ENCODE measurements at regions not wholly inside any gene's neighbourhood (a gene's known extent, or its start where the extent isn't known, plus 50 kb on each side); places are given as distances from the start of the nearest gene placed in this dataset.
"Not testable (repeated sequence)": the region's sequence is repeated elsewhere in the genome, so short reads cannot be mapped to it uniquely, and the experiment has no call there.

DNA sequence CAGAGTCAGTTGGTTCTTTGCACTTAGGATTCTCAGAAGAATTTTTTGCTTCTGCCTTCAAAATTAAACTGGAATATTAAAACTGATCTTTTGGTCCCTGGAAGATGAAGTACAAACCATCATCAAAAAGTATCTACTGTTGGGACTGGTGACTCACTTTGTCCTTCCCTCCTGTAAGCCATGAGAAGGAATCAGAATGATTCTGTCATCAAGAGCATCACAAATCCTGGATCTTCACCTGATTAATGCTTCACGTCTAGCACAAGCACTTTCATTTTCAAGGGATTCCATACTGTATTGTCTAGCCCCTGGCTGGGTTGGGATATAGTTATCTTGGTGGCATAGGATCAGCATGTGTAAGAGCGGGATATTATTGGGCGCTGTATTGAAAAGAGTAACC is 69.3 kb upstream of the CYP1B1 start:
- no peak for DNase-seq

DNA sequence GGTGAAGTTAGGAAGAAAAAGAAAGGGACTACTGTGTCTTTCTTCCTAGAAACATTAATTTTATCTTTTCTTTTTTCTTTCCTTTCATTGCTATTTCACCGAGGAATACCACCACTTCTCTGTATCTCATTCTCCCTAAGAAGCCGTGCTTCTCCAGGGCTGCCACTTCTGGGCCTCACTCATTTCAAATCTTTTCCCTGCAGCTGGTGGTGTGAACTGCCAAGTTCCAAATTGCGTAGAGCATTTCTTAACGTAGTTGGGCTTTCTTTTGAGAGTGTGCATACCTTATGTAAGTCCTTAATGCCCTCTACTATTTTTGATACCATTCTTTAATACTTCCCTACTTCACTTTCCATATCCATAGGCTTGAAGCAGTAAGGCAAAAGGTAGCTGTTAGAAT is 66.7 kb upstream of the CYP1B1 start:
- DNase-seq, result no peak

DNA sequence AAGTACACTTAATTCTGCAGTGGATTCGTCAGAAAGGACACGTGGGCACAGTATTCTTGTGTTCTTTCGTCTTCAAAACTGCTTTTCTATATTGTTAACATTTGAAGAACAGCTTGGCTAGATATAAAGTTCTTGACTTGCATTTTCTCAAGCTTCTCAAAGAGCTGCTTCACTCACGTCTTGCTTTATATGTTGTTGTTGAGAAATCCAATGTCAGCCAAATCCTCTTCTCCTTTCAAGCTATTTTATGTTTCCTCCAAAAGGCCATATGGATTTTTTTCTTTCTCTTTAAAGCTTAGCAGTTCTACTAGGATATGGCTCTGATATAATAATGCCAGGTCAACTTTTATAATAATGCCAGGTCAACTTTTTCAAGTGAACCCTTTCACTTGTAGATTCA is 65.5 kb upstream of the CYP1B1 start:
- DNase-seq, result no peak

DNA sequence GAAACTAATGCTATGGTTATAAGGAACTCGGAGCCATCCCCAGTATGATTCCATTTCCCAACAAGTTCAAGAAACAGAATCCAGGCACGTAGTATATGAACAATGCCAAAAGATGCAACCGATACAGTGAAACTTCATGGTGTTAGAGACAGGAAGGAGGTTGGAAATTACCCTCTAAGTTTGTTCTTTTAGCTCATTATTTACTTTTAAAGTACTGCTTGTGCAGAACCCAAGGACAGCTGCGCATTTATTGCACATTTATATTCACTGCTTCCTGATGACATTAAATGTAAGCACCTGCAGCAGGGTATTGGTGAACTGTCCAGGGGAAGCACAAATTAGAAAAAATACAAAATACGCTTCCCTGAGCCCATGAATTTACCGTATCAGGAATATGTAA is 63.0 kb upstream of the CYP1B1 start:
- DNase-seq, result no peak

DNA sequence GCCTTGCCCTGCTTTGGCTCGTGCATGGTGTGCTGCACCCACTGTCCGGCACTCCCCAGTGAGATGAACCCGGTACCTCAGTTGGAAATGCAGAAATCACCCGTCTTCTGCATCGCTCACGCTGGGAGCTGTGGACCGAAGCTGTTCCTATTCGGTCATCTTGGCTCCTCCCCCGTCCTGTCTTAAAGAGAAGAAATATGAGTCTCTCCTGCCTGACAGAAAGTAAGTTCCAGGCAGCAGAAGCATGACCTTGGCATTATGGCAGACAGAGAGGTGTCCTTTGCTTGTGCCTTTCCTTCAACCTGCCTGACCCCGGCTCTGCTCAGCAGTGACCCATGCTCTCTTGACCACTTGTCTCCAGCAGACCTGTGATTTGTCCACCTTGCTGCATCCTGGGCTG is 62.5 kb upstream of the CYP1B1 start:
- DNase-seq, result no peak

DNA sequence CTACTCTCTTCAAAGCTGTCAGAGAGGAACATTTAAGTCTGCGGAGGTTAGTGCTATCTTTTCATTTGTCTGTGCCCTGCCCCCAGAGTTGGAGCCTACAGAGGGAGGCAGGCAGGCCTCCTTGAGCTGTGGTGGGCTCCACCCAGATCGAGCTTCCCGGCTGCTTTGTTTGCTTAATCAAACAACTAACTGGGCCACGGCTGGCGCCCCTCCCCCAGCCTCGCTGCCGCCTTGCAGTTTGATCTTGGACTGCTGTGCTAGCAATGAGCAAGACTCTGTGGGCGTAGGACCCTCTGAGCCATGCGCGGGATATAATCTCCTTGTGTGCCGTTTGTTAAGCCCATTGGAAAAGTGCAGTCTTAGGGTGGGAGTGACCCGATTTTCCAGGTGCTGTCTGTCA is 62.0 kb upstream of the CYP1B1 start:
- not testable (repeated sequence) for DNase-seq

DNA sequence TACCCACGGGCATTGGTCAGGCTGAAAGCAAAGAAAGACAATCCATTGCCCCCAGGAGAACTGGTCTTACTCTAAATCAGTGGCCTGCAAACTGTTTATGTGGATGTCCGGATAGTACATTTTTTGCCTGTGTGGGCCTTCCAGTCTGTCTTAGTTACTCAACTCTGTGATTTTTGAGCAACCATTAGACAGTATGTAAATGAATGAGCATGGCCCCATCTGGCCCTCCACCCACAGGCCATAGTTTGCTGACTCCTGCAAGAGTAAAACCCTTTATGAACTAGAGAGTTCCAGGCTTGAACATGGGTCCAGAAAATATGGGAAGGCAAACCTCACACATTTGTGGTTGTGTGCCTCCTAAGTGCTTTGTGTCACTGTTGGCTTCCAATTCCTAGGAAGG is 55.7 kb upstream of the CYP1B1 start:
- DNase-seq, result no peak

DNA sequence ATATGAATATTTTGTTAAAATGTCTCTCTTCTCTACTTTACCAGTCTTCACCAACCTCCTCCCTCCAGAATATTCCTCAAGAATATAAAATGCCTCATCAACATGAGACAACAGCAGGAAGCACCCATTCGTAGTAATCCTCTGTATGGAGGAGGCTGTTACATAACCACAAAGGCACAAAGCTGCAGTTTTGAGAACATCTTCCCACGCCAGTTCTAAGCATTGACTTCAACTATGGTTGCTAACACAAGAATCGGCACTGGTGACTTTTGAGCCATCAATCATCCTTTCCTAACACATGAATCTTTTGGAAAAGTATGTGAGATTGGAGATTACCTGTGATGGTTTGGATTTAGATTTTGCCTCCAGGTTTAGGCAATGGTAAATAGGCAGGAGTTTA is 54.9 kb upstream of the CYP1B1 start:
- no peak for DNase-seq

DNA sequence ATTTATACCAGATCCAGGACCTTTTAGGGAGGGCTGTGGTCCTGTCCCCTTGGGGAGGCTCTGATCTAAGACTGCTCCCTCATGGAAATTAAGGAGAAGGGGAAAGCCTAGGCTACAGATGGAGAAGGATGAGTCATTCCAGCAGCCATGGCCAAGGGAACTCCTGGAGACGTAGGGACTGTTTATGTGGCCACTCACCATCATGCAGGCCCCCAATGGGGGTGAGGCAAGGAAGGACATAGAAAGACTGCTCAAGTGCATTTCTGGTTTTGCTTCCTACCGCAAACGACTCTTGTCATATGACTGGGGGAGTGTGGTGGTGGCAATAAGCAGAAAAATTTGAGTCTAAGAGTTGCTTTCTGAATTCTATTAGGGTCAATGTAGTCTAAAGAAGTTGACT is 54.0 kb upstream of the CYP1B1 start:
- peak; percentile 33 for DNase-seq

DNA sequence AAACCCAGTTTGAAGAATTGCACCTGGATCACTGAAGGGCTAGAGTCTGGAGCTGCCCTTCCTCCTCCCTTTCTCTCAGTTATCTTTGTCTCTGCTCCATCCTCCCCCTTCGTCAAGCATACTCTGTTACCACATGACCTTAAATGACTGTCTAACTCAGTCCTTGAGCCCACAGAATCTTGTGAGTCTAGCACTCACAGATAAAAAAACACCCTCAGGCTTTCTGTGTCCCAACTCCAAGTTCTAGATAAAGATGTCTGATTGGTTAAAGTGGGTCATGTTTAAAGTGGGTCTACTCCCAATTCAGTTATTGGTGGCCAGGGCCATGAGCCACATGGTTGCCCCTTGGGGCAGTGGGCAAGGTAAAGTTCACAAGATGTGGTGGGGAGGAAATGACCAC is 53.5 kb upstream of the CYP1B1 start:
- peak; percentile 30 for DNase-seq

DNA sequence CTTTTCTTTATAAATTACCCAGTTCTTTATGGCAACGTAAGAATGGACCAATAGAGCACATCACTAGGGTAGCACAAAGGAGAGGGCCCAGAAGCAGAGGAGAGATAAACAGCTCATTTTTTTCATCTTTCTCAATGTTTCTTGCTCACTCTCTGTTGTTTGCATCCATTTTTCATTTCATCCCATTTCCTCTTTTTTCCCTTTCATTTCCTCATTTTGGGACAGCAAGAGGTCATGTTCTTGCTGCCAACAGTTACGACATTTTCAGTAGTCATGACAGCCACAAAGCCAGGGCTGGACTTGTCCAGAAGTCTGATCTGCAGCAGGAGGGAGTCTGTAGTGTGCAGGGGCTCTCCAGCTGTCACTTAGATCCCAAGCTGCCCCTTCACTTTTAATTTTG is 52.7 kb upstream of the CYP1B1 start:
- DNase-seq, result peak; percentile 32

DNA sequence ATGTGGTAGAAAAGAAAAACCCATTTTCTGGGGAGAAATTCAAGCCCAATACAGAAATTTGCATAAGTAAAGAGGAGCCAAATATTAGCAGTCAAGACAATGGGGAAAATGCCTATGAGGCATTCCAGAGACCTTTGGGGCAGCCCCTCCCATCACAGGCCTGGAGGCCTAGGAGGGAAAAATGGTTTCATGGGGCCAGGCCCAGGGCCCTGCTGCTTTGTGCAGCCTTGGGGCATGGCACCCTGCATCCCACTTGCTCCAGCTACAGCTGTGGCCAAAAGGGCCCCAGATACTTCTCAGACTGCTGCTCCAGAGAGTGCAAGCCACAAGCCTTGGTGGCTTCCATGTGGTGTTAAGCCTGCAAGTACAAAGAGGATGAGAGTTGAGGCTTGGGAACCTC is 51.3 kb upstream of the CYP1B1 start:
- no peak for DNase-seq

DNA sequence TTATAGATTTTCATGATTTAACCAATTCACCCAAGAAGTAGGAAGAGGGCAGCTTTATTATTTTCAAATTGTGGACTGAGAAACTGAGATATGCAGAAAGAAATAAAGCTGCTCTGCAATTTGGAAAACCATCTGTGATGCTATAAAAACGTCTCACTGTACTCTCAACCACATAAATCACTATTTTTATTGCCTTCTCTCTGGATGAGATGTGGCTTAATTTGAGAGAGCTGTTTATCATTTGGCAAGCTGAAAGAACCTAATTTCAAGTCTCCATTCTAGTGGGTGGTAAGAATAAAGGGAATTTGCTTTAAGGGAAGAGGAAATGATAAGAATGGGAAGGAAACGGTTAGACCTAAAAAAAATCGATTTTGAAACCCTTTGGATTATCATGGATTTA is 49.9 kb upstream of the CYP1B1 start:
- no peak for DNase-seq

Data from hematopoietic multipotent progenitor cell treated with erythropoietin and hydrocortisone succinate and interleukin-3 and kit ligand, for 4 days (in vitro differentiated cells).